SK-N-SH (cell line): ENCODE measurements at regions not wholly inside any gene's neighbourhood (a gene's known extent, or its start where the extent isn't known, plus 50 kb on each side); places are given as distances from the start of the nearest gene placed in this dataset.

ENCODE experiments used
- CTCF ChIA-PET: fragments of 300-600, 350-600 bp; formaldehyde crosslinking; extraction: SDS; loops from one replicate; lab custom pipeline; 2021; lab: Yijun Ruan, JAX
- POLR2A ChIA-PET: fragments of 350-600 bp; sonication (Branson Sonifier 250); formaldehyde crosslinking; extraction: SDS; loops from one replicate; lab custom pipeline; 2020; ENCODE audit warnings: antibody characterized with exemption, inconsistent platforms; lab: Yijun Ruan, JAX
- DNase-seq: peaks from one replicate; pipeline ENCODE4 v3.0.0; 2012
- H2AFZ ChIP-seq: fragments of 200-600 bp; sonication (generic); 2 replicates; pipeline ENCODE4 v1.8.1; 2016; ENCODE audit warnings: antibody characterized with exemption, mild to moderate bottlenecking, low read depth
- H3F3A ChIP-seq: fragments of 200-600 bp; sonication (generic); replicated peaks from 2 replicates; pipeline ENCODE3; 2016; ENCODE audit warnings: antibody characterized with exemption, mild to moderate bottlenecking; ENCODE audit not compliant: insufficient read depth
- H3K27ac ChIP-seq, 2 experiments: fragments of 200-500 bp in 1 of 2; fragments of 200-600 bp in 1 of 2; sonication (Bioruptor generic) in 1 of 2; sonication (generic), shearing (Covaris generic) in 1 of 2; 2 replicates each; pipeline versions ENCODE4 v1.5.1 to v1.6.1; 2014 to 2016; ENCODE audit warnings: low read depth in 2 of 2, inconsistent platforms in 1 of 2, low read length in 1 of 2, mild to moderate bottlenecking in 1 of 2, mixed read lengths in 1 of 2
- H3K27me3 ChIP-seq: fragments of 200-600 bp; sonication (generic), shearing (Covaris generic); 2 replicates; pipeline ENCODE4 v1.6.1; 2016; ENCODE audit warnings: mixed run types; ENCODE audit not compliant: insufficient read depth
- H3K36me3 ChIP-seq, 2 experiments: fragments of 200-500 bp in 1 of 2; fragments of 200-600 bp in 1 of 2; sonication (Bioruptor generic) in 1 of 2; sonication (generic) in 1 of 2; replicated peaks in 1 of 2; 2 replicates each; pipeline versions ENCODE3 to v1.5.1; 2014 to 2016; ENCODE audit warnings: low read length in 1 of 2, mild to moderate bottlenecking in 1 of 2; ENCODE audit not compliant: insufficient read depth in 2 of 2, control insufficient read depth in 1 of 2
- H3K4me1 ChIP-seq, 2 experiments: fragments of 200-500 bp in 1 of 2; fragments of 200-600 bp in 1 of 2; sonication (Bioruptor generic) in 1 of 2; sonication (generic), shearing (Covaris generic) in 1 of 2; 2 replicates each; pipeline versions ENCODE4 v1.5.1 to v1.6.1; 2014 to 2016; ENCODE audit warnings: low read depth in 1 of 2, low read length in 1 of 2, mixed run types in 1 of 2; ENCODE audit not compliant: insufficient read depth in 2 of 2, control insufficient read depth in 1 of 2
- H3K4me2 ChIP-seq: fragments of 200-600 bp; sonication (generic), shearing (Covaris generic); 2 replicates; pipeline ENCODE4 v1.6.1; 2017; ENCODE audit warnings: mixed run types
- H3K4me3 ChIP-seq, 2 experiments: fragments of 200-500 bp in 1 of 2; fragments of 200-600 bp in 1 of 2; sonication (Bioruptor generic) in 1 of 2; sonication (generic), shearing (Covaris generic) in 1 of 2; 2 replicates each; pipeline versions ENCODE4 v1.5.1 to v1.8.1; 2014 to 2016; ENCODE audit warnings: low read depth in 2 of 2, inconsistent platforms in 1 of 2, low read length in 1 of 2, mild to moderate bottlenecking in 1 of 2, mixed read lengths in 1 of 2, moderate library complexity in 1 of 2
- H3K79me2 ChIP-seq: fragments of 200-600 bp; sonication (generic); 2 replicates; pipeline ENCODE4 v1.8.1; 2017; ENCODE audit warnings: mild to moderate bottlenecking; ENCODE audit not compliant: insufficient read depth
- H3K9ac ChIP-seq: fragments of 200-600 bp; sonication (generic); 2 replicates; pipeline ENCODE4 v1.6.1; 2017; ENCODE audit warnings: mixed run types
- H3K9me2 ChIP-seq: fragments of 200-600 bp; sonication (generic); 2 replicates; pipeline ENCODE4 v1.6.1; 2017; ENCODE audit warnings: mixed run types
- H3K9me3 ChIP-seq: fragments of 200-600 bp; sonication (generic); 2 replicates; pipeline ENCODE4 v1.6.1; 2017; ENCODE audit warnings: mixed run types, mild to moderate bottlenecking, moderate library complexity
- H4K20me1 ChIP-seq: fragments of 200-600 bp; sonication (generic); 2 replicates; pipeline ENCODE4 v1.6.1; 2017; ENCODE audit warnings: mild to moderate bottlenecking, mixed run types; ENCODE audit not compliant: insufficient read depth
- CHD2 ChIP-seq: fragments of 150-350 bp; IDR thresholded peaks from 2 replicates; pipeline ENCODE4 v1.6.1; 2018; ENCODE audit warnings: low read length; ENCODE audit not compliant: partially characterized antibody
- ELF1 ChIP-seq: IDR thresholded peaks from 2 replicates; pipeline ENCODE4 v1.4.0; 2012
- EZH2phosphoT487 ChIP-seq: fragments of 200-600 bp; sonication (generic); IDR thresholded peaks from 2 replicates; pipeline ENCODE4 v1.6.1; 2017; ENCODE audit warnings: low read depth, mixed run types, mild to moderate bottlenecking, antibody characterized with exemption, moderate library complexity, borderline replicate concordance
- FOXJ3 ChIP-seq: sonication (generic); formaldehyde crosslinking; IDR thresholded peaks from 2 replicates; pipeline ENCODE4 v1.5.1; 2020; ENCODE audit warnings: mild to moderate bottlenecking, missing genetic modification reagents
- RAD21 ChIP-seq: IDR thresholded peaks from 2 replicates; pipeline ENCODE4 v1.6.1; 2012; ENCODE audit warnings: mild to moderate bottlenecking, low read length
- RFX5 ChIP-seq: IDR thresholded peaks from 2 replicates; pipeline ENCODE4 v1.6.1; 2012; ENCODE audit warnings: mild to moderate bottlenecking, improper control_type of control experiment, low read length
- YY1 ChIP-seq: IDR thresholded peaks from 2 replicates; pipeline ENCODE4 v1.4.0; 2012; ENCODE audit warnings: low read depth, mild to moderate bottlenecking
- WGBS: methylation state at CpG from one replicate; pipeline ENCODE4 v1.1.6; 2017; ENCODE audit warnings: low lambda C conversion rate; 5-methylcytosine and 5-hydroxymethylcytosine counted together
- TF ChIP-seq, protein P1 (sequence below): fragments of 150-350 bp; IDR thresholded peaks from 2 replicates; pipeline ENCODE4 v1.6.1; 2016; ENCODE audit warnings: mild to moderate bottlenecking, low read depth, low read length
- TF ChIP-seq, protein P2 (sequence below): IDR thresholded peaks from 2 replicates; pipeline ENCODE4; 2012
- TF ChIP-seq, protein P3 (sequence below): IDR thresholded peaks from 2 replicates; pipeline ENCODE4 v1.4.0; 2012; ENCODE audit warnings: low read depth, borderline replicate concordance

DNA sequence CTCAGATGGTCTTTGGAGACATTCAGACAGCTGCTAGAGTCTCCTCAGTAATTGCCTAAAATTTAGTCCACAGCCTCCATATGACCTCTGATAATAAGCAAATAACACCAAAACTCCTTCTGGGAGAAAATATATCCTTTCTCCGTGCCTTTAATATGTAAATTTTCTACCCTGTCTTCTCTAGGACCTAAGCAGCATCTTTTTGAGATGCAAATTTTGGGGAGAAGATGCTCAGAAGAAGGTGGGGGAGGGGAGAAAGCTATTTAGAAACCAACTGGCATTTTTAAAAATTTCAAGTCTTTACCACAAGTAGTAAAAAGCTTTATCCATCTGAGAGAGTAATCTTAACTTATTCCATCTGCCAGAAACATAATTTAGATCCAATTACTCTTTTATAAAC is 91.8 kb upstream of the KCNK12 start:
- ChIA-PET CTCF (interaction anchor here (2.0 to 2.2 kb wide), 2 partner anchors 8 to 105 kb away, joined by 7 to 13 read pairs; no protein-coding TSS in a partner anchor), POLR2A (no interaction called here)
- Histone ChIP-seq H3K36me3 (no peaks in the 10 kb centered on the region), H3F3A (no peaks in the 10 kb centered on the region), H3K9me3 (no peaks in the 10 kb centered on the region), H3K27ac (no peak overlapping the region), H2AFZ (no peak overlapping the region), H3K4me2 (no peak overlapping the region), H3K79me2 (no peaks in the 10 kb centered on the region), H3K4me3 (no peak overlapping the region), H3K9ac (no peak overlapping the region), H3K9me2 (no peaks in the 10 kb centered on the region), H3K4me1 (no peaks in the 10 kb centered on the region), H3K27me3 (peaks cover 6% of the 10 kb centered on the region; the same call in 1 of the 2 replicates), H4K20me1 (no peaks in the 10 kb centered on the region)
- DNase-seq = no peak
- TF ChIP-seq, protein P1, sequence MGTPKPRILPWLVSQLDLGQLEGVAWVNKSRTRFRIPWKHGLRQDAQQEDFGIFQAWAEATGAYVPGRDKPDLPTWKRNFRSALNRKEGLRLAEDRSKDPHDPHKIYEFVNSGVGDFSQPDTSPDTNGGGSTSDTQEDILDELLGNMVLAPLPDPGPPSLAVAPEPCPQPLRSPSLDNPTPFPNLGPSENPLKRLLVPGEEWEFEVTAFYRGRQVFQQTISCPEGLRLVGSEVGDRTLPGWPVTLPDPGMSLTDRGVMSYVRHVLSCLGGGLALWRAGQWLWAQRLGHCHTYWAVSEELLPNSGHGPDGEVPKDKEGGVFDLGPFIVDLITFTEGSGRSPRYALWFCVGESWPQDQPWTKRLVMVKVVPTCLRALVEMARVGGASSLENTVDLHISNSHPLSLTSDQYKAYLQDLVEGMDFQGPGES = no peak
- TF ChIP-seq, protein P2, sequence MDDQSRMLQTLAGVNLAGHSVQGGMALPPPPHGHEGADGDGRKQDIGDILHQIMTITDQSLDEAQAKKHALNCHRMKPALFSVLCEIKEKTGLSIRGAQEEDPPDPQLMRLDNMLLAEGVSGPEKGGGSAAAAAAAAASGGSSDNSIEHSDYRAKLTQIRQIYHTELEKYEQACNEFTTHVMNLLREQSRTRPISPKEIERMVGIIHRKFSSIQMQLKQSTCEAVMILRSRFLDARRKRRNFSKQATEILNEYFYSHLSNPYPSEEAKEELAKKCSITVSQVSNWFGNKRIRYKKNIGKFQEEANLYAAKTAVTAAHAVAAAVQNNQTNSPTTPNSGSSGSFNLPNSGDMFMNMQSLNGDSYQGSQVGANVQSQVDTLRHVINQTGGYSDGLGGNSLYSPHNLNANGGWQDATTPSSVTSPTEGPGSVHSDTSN = no peak
- TF ChIP-seq YY1 (no peak), RFX5 (no peak), FOXJ3 (CRISPR knock-in tag) (no peak)
- TF ChIP-seq, protein P3, sequence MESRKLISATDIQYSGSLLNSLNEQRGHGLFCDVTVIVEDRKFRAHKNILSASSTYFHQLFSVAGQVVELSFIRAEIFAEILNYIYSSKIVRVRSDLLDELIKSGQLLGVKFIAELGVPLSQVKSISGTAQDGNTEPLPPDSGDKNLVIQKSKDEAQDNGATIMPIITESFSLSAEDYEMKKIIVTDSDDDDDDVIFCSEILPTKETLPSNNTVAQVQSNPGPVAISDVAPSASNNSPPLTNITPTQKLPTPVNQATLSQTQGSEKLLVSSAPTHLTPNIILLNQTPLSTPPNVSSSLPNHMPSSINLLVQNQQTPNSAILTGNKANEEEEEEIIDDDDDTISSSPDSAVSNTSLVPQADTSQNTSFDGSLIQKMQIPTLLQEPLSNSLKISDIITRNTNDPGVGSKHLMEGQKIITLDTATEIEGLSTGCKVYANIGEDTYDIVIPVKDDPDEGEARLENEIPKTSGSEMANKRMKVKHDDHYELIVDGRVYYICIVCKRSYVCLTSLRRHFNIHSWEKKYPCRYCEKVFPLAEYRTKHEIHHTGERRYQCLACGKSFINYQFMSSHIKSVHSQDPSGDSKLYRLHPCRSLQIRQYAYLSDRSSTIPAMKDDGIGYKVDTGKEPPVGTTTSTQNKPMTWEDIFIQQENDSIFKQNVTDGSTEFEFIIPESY = no peak
- WGBS = 6% methylated on average over 1 of the region's 1 CpG

DNA sequence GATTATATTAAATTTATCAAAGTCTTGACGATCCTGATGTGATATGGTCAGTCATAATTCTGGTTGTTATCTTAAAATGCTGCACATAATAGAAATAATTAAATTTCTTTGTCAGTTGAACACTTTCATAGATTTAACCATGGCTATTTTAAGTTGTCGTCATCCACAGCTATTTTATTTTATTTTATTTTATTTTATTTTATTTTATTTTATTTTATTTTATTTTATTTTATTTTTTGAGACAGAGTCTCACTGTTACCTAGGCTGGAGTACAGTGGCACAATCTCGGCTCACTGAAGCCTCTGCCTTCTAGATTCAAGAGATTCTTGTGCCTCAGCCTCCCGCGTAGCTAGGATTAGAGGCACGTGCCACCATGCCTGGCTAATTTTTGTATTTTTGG is 90.5 kb upstream of the KCNK12 start:
- no peak overlapping the region for H2AFZ ChIP-seq
- POLR2A ChIA-PET = no interaction called here
- WGBS = 60% methylated on average over 6 of the region's 6 CpGs

More for the DNA sequence above, 90.5 kb upstream of the KCNK12 start:
- H4K20me1 ChIP-seq = no peaks in the 10 kb centered on the region
- no peaks in the 10 kb centered on the region for H3K9me3 ChIP-seq
- no peak overlapping the region for H3K9ac ChIP-seq
- no peak for DNase-seq
- TF ChIP-seq CHD2 = no peak
- no peak for TF ChIP-seq RAD21
- no peak for TF ChIP-seq ELF1
- TF ChIP-seq, protein P1 = no peak
- no peak for TF ChIP-seq EZH2phosphoT487
- no peaks in the 10 kb centered on the region for H3K4me1 ChIP-seq
- no peaks in the 10 kb centered on the region for H3K79me2 ChIP-seq
- no peak overlapping the region for H3K4me2 ChIP-seq
- no peak overlapping the region for H3K4me3 ChIP-seq
- H3K27me3 ChIP-seq = no peaks in the 10 kb centered on the region
- CTCF ChIA-PET = no interaction called here
- no peaks in the 10 kb centered on the region for H3K9me2 ChIP-seq
- no peaks in the 10 kb centered on the region for H3F3A ChIP-seq
- H3K36me3 ChIP-seq = no peaks in the 10 kb centered on the region
- no peak overlapping the region for H3K27ac ChIP-seq
